ENCODE measurements at regions not wholly inside any gene's neighbourhood (a gene's known extent, or its start where the extent isn't known, plus 50 kb on each side); places are given as distances from the start of the nearest gene placed in this dataset.
"Not testable (repeated sequence)": the region's sequence is repeated elsewhere in the genome, so short reads cannot be mapped to it uniquely, and the experiment has no call there.

- not testable (repeated sequence) for TF ChIP-seq POLR2AphosphoS5 (IDR thresholded peaks at IDR 0.05; ENCODE audit: insufficient read depth, low read depth, low read length); CTCF (IDR thresholded peaks at IDR 0.05; ENCODE audit: extremely low read depth in 1 of 2, insufficient read depth in 1 of 2, low read depth in 1 of 2, low read length in 2 of 2); EZH2 (IDR thresholded peaks at IDR 0.05; ENCODE audit: borderline replicate concordance, low read depth, low read length, severe bottlenecking); JUN (IDR thresholded peaks at IDR 0.05; ENCODE audit: borderline replicate concordance, insufficient read depth, insufficient read length, low read depth)
These were observed 295.7 kb upstream of the PCDH18 start for GRCh38 chr4:137827945-137828344.

Measured in endothelial cell of umbilical vein (primary cell).